ENCODE measurements at regions not wholly inside any gene's neighbourhood (a gene's known extent, or its start where the extent isn't known, plus 50 kb on each side); places are given as distances from the start of the nearest gene placed in this dataset.

DNA sequence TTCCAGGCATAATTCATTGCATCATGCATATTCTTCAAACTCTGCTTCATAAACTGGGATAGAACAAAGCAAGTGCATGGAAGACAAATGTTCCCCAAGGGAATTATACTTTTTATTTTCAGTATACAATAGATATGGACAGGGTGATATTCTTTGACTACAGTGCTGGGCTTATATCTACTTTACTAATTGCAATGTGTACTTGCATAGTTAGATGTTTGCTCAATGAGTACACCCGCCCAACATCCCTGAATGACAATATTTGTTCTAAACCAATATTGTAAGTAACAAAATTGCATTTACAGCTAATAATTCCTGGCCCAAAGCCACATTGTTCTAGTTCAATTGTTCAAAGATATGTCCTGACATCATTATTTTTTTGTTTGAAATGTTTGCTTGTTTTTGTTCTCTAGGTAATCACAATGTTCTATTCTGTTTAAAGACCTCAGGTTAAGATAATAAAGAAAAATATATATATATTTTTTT lies 171.4 kb downstream of the PTN start:
- no peaks in the 10 kb centered on the region for H3K27me3 ChIP-seq (ENCODE audit: control insufficient read depth in 2 of 2, insufficient read depth in 1 of 2, low read length in 1 of 2)
- no peak overlapping the region for H3K27ac ChIP-seq (ENCODE audit: low read depth in 1 of 2, low read length in 1 of 2)
- WGBS = 88% methylated on average over 1 of the region's 1 CpG
- H3K36me3 ChIP-seq (ENCODE audit: control insufficient read depth in 2 of 2, insufficient read depth in 2 of 2, low read length in 1 of 2) = no peaks in the 10 kb centered on the region
- H3K4me1 ChIP-seq (ENCODE audit: control insufficient read depth in 2 of 2, insufficient read depth in 2 of 2, low read length in 2 of 2) = no peaks in the 10 kb centered on the region
- no peak overlapping the region for H3K4me3 ChIP-seq (ENCODE audit: low read length in 2 of 2)
- DNase-seq (ENCODE audit: low read depth in 6 of 9, low spot score in 9 of 9) = no peak
- H3K9me3 ChIP-seq (ENCODE audit: control insufficient read depth in 2 of 2, insufficient read depth in 1 of 2, low read length in 1 of 2) = no peaks in the 10 kb centered on the region

DNA sequence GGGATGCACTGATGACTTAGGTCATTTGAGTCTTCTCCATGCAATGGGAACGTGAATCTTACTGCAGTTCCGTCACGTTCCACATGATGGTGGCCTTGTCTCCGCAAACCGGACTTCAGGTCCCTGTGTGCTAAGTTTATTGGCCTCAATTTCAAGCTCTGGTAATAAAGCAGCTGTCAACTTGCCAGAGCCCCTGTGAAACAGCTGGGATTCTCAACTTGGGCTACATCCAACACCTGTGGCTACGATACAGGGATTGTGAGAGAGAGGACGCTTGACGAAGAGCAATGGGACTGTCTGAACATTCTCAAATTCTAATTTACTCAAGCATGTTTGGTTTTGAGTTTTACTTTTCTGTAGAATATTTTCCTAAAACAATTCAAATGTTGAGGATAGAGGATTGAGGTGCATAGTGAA lies 174.2 kb downstream of the PTN start:
- Histone ChIP-seq H3K4me1 (ENCODE audit: control insufficient read depth in 2 of 2, insufficient read depth in 2 of 2, low read length in 2 of 2) (no peaks in the 10 kb centered on the region), H3K36me3 (ENCODE audit: control insufficient read depth in 2 of 2, insufficient read depth in 2 of 2, low read length in 1 of 2) (no peaks in the 10 kb centered on the region), H3K4me3 (ENCODE audit: low read length in 2 of 2) (no peak overlapping the region), H3K9me3 (ENCODE audit: control insufficient read depth in 2 of 2, insufficient read depth in 1 of 2, low read length in 1 of 2) (no peaks in the 10 kb centered on the region), H3K27ac (ENCODE audit: low read depth in 1 of 2, low read length in 1 of 2) (no peak overlapping the region), H3K27me3 (ENCODE audit: control insufficient read depth in 2 of 2, insufficient read depth in 1 of 2, low read length in 1 of 2) (no peaks in the 10 kb centered on the region)
- WGBS = 78% methylated on average over 8 of the region's 8 CpGs
- DNase-seq (ENCODE audit: low read depth in 6 of 9, low spot score in 9 of 9) = peak in 3 of 9 donors; percentile 1 to 31 (median 3)

DNA sequence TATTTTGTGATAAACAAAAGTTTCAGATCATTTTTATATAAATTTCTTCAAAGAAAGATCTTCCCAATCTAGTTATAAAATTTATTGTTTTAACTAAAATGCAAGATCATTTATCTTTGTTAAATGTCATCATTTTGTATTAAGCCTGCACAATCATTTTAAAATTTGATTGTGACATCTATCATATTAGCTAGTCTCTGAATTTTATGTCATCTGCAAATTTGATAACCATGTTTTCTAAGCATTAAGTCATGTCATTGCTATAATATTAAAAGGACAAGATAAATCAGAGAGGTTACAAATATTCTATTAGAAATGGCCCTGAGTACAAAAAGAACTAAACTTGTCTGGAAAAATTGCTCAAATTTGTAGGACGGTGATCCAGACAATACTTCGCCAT lies 175.9 kb downstream of the PTN start:
- no peaks in the 10 kb centered on the region for H3K9me3 ChIP-seq (ENCODE audit: control insufficient read depth in 2 of 2, insufficient read depth in 1 of 2, low read length in 1 of 2)
- DNase-seq (ENCODE audit: low read depth in 6 of 9, low spot score in 9 of 9) = no peak
- H3K4me1 ChIP-seq (ENCODE audit: control insufficient read depth in 2 of 2, insufficient read depth in 2 of 2, low read length in 2 of 2) = no peaks in the 10 kb centered on the region
- no peak overlapping the region for H3K4me3 ChIP-seq (ENCODE audit: low read length in 2 of 2)
- H3K27me3 ChIP-seq (ENCODE audit: control insufficient read depth in 2 of 2, insufficient read depth in 1 of 2, low read length in 1 of 2) = no peaks in the 10 kb centered on the region
- no peaks in the 10 kb centered on the region for H3K36me3 ChIP-seq (ENCODE audit: control insufficient read depth in 2 of 2, insufficient read depth in 2 of 2, low read length in 1 of 2)
- WGBS = 96% methylated on average over 2 of the region's 2 CpGs
- H3K27ac ChIP-seq (ENCODE audit: low read depth in 1 of 2, low read length in 1 of 2) = no peak overlapping the region

DNA sequence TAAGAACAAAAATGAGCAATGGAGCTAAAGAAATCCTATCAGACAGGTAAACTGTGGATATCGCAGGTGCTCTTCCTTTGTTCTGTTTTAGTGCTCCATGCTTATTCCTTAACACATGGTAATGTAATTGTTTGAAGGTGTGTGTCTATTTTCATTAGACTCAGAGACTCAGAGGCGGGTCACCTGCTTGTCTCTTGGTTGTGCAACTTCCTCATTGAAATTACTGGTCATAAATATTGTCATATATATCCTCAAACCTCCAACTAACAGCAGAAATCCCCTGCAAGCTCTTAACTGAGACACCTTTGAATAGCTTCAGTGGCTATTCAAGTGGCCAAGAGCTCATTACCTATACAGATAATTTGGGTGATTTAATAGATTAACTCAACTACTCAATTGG lies 177.2 kb downstream of the PTN start:
- H3K27ac ChIP-seq (ENCODE audit: low read depth in 1 of 2, low read length in 1 of 2) = no peak overlapping the region
- no peaks in the 10 kb centered on the region for H3K9me3 ChIP-seq (ENCODE audit: control insufficient read depth in 2 of 2, insufficient read depth in 1 of 2, low read length in 1 of 2)
- H3K36me3 ChIP-seq (ENCODE audit: control insufficient read depth in 2 of 2, insufficient read depth in 2 of 2, low read length in 1 of 2) = no peaks in the 10 kb centered on the region
- H3K27me3 ChIP-seq (ENCODE audit: control insufficient read depth in 2 of 2, insufficient read depth in 1 of 2, low read length in 1 of 2) = no peaks in the 10 kb centered on the region
- 55% methylated on average over 2 of the region's 2 CpGs for WGBS
- H3K4me1 ChIP-seq (ENCODE audit: control insufficient read depth in 2 of 2, insufficient read depth in 2 of 2, low read length in 2 of 2) = no peaks in the 10 kb centered on the region
- DNase-seq (ENCODE audit: low read depth in 6 of 9, low spot score in 9 of 9) = no peak
- no peak overlapping the region for H3K4me3 ChIP-seq (ENCODE audit: low read length in 2 of 2)

DNA sequence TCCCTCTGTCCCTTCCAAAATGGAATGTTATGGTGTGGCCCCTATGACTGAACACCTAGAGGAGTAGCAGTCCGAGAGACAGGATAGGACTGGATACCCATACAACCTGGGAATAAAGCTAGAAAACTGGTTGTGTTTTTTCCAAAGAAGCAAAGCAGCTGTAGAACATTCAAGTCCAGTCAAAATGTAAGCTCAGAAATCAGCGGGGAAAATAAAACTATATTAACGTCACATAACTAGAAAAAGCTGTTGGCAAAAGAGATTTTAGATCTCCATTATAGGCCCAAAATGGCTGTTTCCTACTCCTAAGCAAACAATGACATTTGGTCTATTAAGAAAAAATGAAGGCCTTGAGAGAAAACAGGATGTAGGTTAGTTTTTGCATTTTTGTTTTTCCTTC lies 177.7 kb downstream of the PTN start:
- no peaks in the 10 kb centered on the region for H3K36me3 ChIP-seq (ENCODE audit: control insufficient read depth in 2 of 2, insufficient read depth in 2 of 2, low read length in 1 of 2)

DNA sequence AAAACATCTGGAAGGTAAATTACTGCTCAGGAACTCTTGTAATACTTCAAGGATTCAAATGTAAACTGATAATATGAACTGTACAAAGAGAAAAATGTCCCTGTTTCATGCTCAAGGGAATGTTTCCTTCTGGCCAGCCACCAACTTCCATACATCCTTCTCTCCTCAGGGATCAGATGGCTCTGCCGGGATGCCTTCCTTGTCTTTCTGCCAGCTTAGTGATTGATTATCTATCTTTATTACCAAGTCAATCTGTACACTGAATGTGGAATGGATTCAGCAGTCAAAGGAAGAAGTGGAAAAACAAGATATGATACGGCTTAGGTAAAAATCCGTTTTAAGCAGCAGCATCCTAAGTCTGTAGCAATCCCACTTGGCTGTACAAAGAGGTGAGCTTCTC lies 178.3 kb downstream of the PTN start:
- H3K4me1 ChIP-seq (ENCODE audit: control insufficient read depth in 2 of 2, insufficient read depth in 2 of 2, low read length in 2 of 2) = no peaks in the 10 kb centered on the region
- no peaks in the 10 kb centered on the region for H3K36me3 ChIP-seq (ENCODE audit: control insufficient read depth in 2 of 2, insufficient read depth in 2 of 2, low read length in 1 of 2)
- no peaks in the 10 kb centered on the region for H3K27me3 ChIP-seq (ENCODE audit: control insufficient read depth in 2 of 2, insufficient read depth in 1 of 2, low read length in 1 of 2)
- no peak for DNase-seq (ENCODE audit: low read depth in 6 of 9, low spot score in 9 of 9)
- H3K27ac ChIP-seq (ENCODE audit: low read depth in 1 of 2, low read length in 1 of 2) = no peak overlapping the region
- H3K4me3 ChIP-seq (ENCODE audit: low read length in 2 of 2) = no peak overlapping the region
- H3K9me3 ChIP-seq (ENCODE audit: control insufficient read depth in 2 of 2, insufficient read depth in 1 of 2, low read length in 1 of 2) = no peaks in the 10 kb centered on the region
- 93% methylated on average over 3 of the region's 3 CpGs for WGBS

More for the DNA sequence above, 177.7 kb downstream of the PTN start:
- Histone ChIP-seq H3K27ac (ENCODE audit: low read depth in 1 of 2, low read length in 1 of 2) (no peak overlapping the region), H3K9me3 (ENCODE audit: control insufficient read depth in 2 of 2, insufficient read depth in 1 of 2, low read length in 1 of 2) (no peaks in the 10 kb centered on the region), H3K27me3 (ENCODE audit: control insufficient read depth in 2 of 2, insufficient read depth in 1 of 2, low read length in 1 of 2) (no peaks in the 10 kb centered on the region), H3K4me1 (ENCODE audit: control insufficient read depth in 2 of 2, insufficient read depth in 2 of 2, low read length in 2 of 2) (no peaks in the 10 kb centered on the region), H3K4me3 (ENCODE audit: low read length in 2 of 2) (no peak overlapping the region)
- WGBS = 95% methylated on average over 3 of the region's 3 CpGs
- no peak for DNase-seq (ENCODE audit: low read depth in 6 of 9, low spot score in 9 of 9)

DNA sequence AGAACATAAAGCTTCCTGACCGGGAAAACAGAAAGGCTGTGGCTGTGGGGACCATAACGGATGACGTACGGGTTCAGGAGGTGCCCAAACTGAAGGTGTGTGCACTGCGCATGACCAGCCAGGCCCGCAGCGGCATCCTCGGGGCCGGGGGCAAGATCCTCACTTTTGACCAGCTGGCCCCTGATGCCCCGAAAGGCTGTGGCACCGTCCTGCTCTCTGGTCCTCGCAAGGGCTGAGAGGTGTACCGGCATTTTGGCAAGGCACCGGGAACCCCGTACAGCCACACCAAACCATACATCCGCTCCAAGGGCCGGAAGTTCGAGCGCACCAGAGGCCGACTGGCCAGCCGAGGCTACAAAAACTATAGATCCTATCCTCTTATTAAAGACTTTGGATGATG lies 179.3 kb downstream of the PTN start:
- Histone ChIP-seq H3K4me1 (ENCODE audit: control insufficient read depth in 2 of 2, insufficient read depth in 2 of 2, low read length in 2 of 2) (no peaks in the 10 kb centered on the region), H3K4me3 (ENCODE audit: low read length in 2 of 2) (no peak overlapping the region), H3K9me3 (ENCODE audit: control insufficient read depth in 2 of 2, insufficient read depth in 1 of 2, low read length in 1 of 2) (no peaks in the 10 kb centered on the region), H3K36me3 (ENCODE audit: control insufficient read depth in 2 of 2, insufficient read depth in 2 of 2, low read length in 1 of 2) (no peaks in the 10 kb centered on the region), H3K27ac (ENCODE audit: low read depth in 1 of 2, low read length in 1 of 2) (no peak overlapping the region), H3K27me3 (ENCODE audit: control insufficient read depth in 2 of 2, insufficient read depth in 1 of 2, low read length in 1 of 2) (no peaks in the 10 kb centered on the region)
- no peak for DNase-seq (ENCODE audit: low read depth in 6 of 9, low spot score in 9 of 9)
- 97% methylated on average over 21 of the region's 21 CpGs for WGBS

DNA sequence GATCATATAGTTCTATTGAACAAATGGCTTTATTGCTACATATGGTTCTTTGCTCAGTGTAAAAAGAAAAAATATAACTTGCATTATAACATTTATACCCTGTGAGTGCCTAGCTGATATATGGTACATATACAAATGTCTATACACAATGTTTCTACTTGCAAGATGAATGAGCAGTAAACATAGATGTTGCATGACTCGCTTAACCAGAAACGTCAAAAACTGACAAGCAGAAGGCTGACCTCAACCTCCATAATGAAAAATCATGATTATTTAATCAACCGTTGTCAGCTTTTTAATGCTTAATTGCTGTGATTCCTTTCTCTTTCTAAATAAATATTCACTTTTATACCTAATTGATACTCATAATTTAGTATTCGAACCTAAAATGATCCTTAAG lies 183.3 kb downstream of the PTN start:
- Histone ChIP-seq H3K27ac (ENCODE audit: low read depth in 1 of 2, low read length in 1 of 2) (no peak overlapping the region), H3K27me3 (ENCODE audit: control insufficient read depth in 2 of 2, insufficient read depth in 1 of 2, low read length in 1 of 2) (no peaks in the 10 kb centered on the region), H3K9me3 (ENCODE audit: control insufficient read depth in 2 of 2, insufficient read depth in 1 of 2, low read length in 1 of 2) (no peaks in the 10 kb centered on the region), H3K4me3 (ENCODE audit: low read length in 2 of 2) (no peak overlapping the region), H3K4me1 (ENCODE audit: control insufficient read depth in 2 of 2, insufficient read depth in 2 of 2, low read length in 2 of 2) (no peaks in the 10 kb centered on the region), H3K36me3 (ENCODE audit: control insufficient read depth in 2 of 2, insufficient read depth in 2 of 2, low read length in 1 of 2) (no peaks in the 10 kb centered on the region)
- DNase-seq (ENCODE audit: low read depth in 6 of 9, low spot score in 9 of 9) = no peak
- 94% methylated on average over 4 of the region's 4 CpGs for WGBS

DNA sequence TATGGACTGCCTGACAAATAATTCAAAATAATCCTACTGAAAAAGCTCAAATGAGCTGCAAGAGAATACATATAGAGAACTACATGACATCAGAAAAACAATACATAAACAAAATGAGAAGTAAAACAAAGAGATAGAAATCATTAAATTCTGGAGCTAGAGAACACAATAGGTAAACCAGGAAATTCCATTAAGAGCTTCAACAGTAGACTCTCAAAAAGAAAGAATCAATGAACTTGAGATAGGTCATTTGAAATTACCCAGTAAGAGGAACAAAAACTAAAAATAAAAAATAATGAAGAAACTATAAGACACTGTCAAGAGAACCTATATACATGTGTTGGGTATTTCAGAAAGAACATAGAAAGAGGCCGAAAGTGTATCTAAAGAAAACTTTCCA lies 186.3 kb downstream of the PTN start:
- DNase-seq (ENCODE audit: low read depth in 6 of 9, low spot score in 9 of 9) = no peak
- no peak overlapping the region for H3K27ac ChIP-seq (ENCODE audit: low read depth in 1 of 2, low read length in 1 of 2)
- no peaks in the 10 kb centered on the region for H3K9me3 ChIP-seq (ENCODE audit: control insufficient read depth in 2 of 2, insufficient read depth in 1 of 2, low read length in 1 of 2)
- WGBS = 92% methylated on average over 1 of the region's 1 CpG
- no peaks in the 10 kb centered on the region for H3K27me3 ChIP-seq (ENCODE audit: control insufficient read depth in 2 of 2, insufficient read depth in 1 of 2, low read length in 1 of 2)
- H3K4me1 ChIP-seq (ENCODE audit: control insufficient read depth in 2 of 2, insufficient read depth in 2 of 2, low read length in 2 of 2) = no peaks in the 10 kb centered on the region
- no peaks in the 10 kb centered on the region for H3K36me3 ChIP-seq (ENCODE audit: control insufficient read depth in 2 of 2, insufficient read depth in 2 of 2, low read length in 1 of 2)
- no peak overlapping the region for H3K4me3 ChIP-seq (ENCODE audit: low read length in 2 of 2)

DNA sequence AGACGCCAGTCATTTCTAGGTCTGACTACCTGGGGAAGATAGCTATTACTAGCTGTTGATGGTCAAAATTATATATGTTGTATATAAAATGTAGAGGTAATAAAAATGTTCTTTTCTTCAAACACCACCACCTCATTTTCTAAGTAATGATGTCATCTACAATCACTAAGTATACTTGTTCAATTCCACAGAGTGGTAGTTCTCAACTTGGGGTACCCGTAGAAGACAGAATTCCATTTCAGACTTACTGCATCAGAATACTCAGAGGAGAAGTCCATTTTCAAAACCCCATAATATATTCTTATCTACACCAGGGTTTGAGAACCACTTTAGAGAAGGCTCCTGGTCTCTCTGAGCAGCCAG lies 191.9 kb downstream of the PTN start:
- Histone ChIP-seq H3K4me3 (ENCODE audit: low read length in 2 of 2) (no peak overlapping the region), H3K27me3 (ENCODE audit: control insufficient read depth in 2 of 2, insufficient read depth in 1 of 2, low read length in 1 of 2) (no peaks in the 10 kb centered on the region), H3K27ac (ENCODE audit: low read depth in 1 of 2, low read length in 1 of 2) (no peak overlapping the region), H3K9me3 (ENCODE audit: control insufficient read depth in 2 of 2, insufficient read depth in 1 of 2, low read length in 1 of 2) (no peaks in the 10 kb centered on the region), H3K36me3 (ENCODE audit: control insufficient read depth in 2 of 2, insufficient read depth in 2 of 2, low read length in 1 of 2) (no peaks in the 10 kb centered on the region), H3K4me1 (ENCODE audit: control insufficient read depth in 2 of 2, insufficient read depth in 2 of 2, low read length in 2 of 2) (no peaks in the 10 kb centered on the region)
- WGBS = 96% methylated on average over 2 of the region's 2 CpGs
- no peak for DNase-seq (ENCODE audit: low read depth in 6 of 9, low spot score in 9 of 9)
